Osteocyte (in vitro differentiated cells): ENCODE measurements at regions not wholly inside any gene's neighbourhood (a gene's known extent, or its start where the extent isn't known, plus 50 kb on each side); places are given as distances from the start of the nearest gene placed in this dataset.
"Not testable (repeated sequence)": the region's sequence is repeated elsewhere in the genome, so short reads cannot be mapped to it uniquely, and the experiment has no call there.

Experiments
- DNase-seq: peaks from one replicate; pipeline ENCODE4 v3.0.0; 2021; ENCODE audit warnings: mixed read lengths; ENCODE audit not compliant: unreplicated experiment; ENCODE audit errors: extremely low spot score
- H3K27ac Mint-ChIP-seq: one replicate; pipeline ENCODE4 v1.8.0; 2021; ENCODE audit warnings: mild to moderate bottlenecking, mixed read lengths; ENCODE audit not compliant: unreplicated experiment
- H3K27me3 Mint-ChIP-seq: one replicate; pipeline ENCODE4 v1.8.0; 2021; ENCODE audit warnings: mixed read lengths; ENCODE audit not compliant: unreplicated experiment
- H3K36me3 Mint-ChIP-seq: one replicate; pipeline ENCODE4 v1.8.0; 2021; ENCODE audit warnings: mixed read lengths; ENCODE audit not compliant: unreplicated experiment
- H3K4me1 Mint-ChIP-seq: one replicate; pipeline ENCODE4 v1.8.0; 2021; ENCODE audit warnings: mixed read lengths; ENCODE audit not compliant: unreplicated experiment
- H3K4me3 Mint-ChIP-seq: one replicate; pipeline ENCODE4 v1.8.0; 2021; ENCODE audit warnings: mild to moderate bottlenecking, moderate library complexity, mixed read lengths; ENCODE audit not compliant: unreplicated experiment
- H3K9me3 Mint-ChIP-seq: one replicate; pipeline ENCODE4 v1.8.0; 2021; ENCODE audit warnings: mixed read lengths; ENCODE audit not compliant: unreplicated experiment
- CTCF ChIP-seq: fragments of 200-600 bp; sonication (generic); IDR thresholded peaks from 2 replicates; pipeline ENCODE4 v1.5.0; 2021; ENCODE audit warnings: antibody characterized with exemption, mild to moderate bottlenecking, moderate library complexity

GRCh38 chr3:165504554-165504953, 308.4 kb upstream of the SLITRK3 start:
- H3K27ac Mint-ChIP-seq: no peak overlapping the region
- H3K4me1 Mint-ChIP-seq: no peaks in the 10 kb centered on the region
- TF ChIP-seq CTCF: no peak
- peaks cover 1% of the 10 kb centered on the region for H3K27me3 Mint-ChIP-seq
- no peak overlapping the region for H3K4me3 Mint-ChIP-seq
- DNase-seq: no peak
- H3K9me3 Mint-ChIP-seq: peaks cover 11% of the 10 kb centered on the region
- no peaks in the 10 kb centered on the region for H3K36me3 Mint-ChIP-seq

GRCh38 chr3:165503825-165504224, 307.6 kb upstream of the SLITRK3 start:
- H3K4me3 Mint-ChIP-seq: no peak overlapping the region
- no peak for DNase-seq
- TF ChIP-seq CTCF: no peak
- H3K9me3 Mint-ChIP-seq: peaks cover 11% of the 10 kb centered on the region
- no peaks in the 10 kb centered on the region for H3K36me3 Mint-ChIP-seq
- no peak overlapping the region for H3K27ac Mint-ChIP-seq
- peaks cover 2% of the 10 kb centered on the region for H3K27me3 Mint-ChIP-seq
- H3K4me1 Mint-ChIP-seq: no peaks in the 10 kb centered on the region

GRCh38 chr3:165503346-165503745, 307.2 kb upstream of the SLITRK3 start:
- no peak for TF ChIP-seq CTCF
- Mint-ChIP-seq H3K4me3 (no peak overlapping the region), H3K36me3 (no peaks in the 10 kb centered on the region), H3K27ac (no peak overlapping the region), H3K27me3 (peaks cover 5% of the 10 kb centered on the region), H3K9me3 (peaks cover 11% of the 10 kb centered on the region), H3K4me1 (no peaks in the 10 kb centered on the region)
- DNase-seq: no peak

- Mint-ChIP-seq H3K4me3 (no peak overlapping the region), H3K4me1 (no peaks in the 10 kb centered on the region), H3K9me3 (peaks cover 11% of the 10 kb centered on the region), H3K27ac (no peak overlapping the region), H3K36me3 (no peaks in the 10 kb centered on the region), H3K27me3 (peaks cover 6% of the 10 kb centered on the region)
- DNase-seq: no peak
- TF ChIP-seq CTCF: no peak
Observed at GRCh38 chr3:165502707-165503106, 306.5 kb upstream of the SLITRK3 start.

GRCh38 chr3:165498742-165499141, 302.6 kb upstream of the SLITRK3 start:
- not testable (repeated sequence) for H3K9me3 Mint-ChIP-seq, H3K36me3 Mint-ChIP-seq, H3K27ac Mint-ChIP-seq, H3K4me1 Mint-ChIP-seq, H3K27me3 Mint-ChIP-seq, H3K4me3 Mint-ChIP-seq, DNase-seq

GRCh38 chr3:165491487-165491886, 295.3 kb upstream of the SLITRK3 start:
- no peak overlapping the region for H3K27ac Mint-ChIP-seq
- no peaks in the 10 kb centered on the region for H3K4me1 Mint-ChIP-seq
- no peaks in the 10 kb centered on the region for H3K36me3 Mint-ChIP-seq
- TF ChIP-seq CTCF: no peak
- no peaks in the 10 kb centered on the region for H3K27me3 Mint-ChIP-seq
- no peak for DNase-seq
- no peak overlapping the region for H3K4me3 Mint-ChIP-seq
- H3K9me3 Mint-ChIP-seq: no peaks in the 10 kb centered on the region
